Fibroblast of lung (primary cell): ENCODE measurements at regions not wholly inside any gene's neighbourhood (a gene's known extent, or its start where the extent isn't known, plus 50 kb on each side); places are given as distances from the start of the nearest gene placed in this dataset.

ENCODE experiments used
- EZH2 ChIP-seq: IDR thresholded peaks from 2 replicates; pipeline ENCODE4 v1.5.1; 2012; ENCODE audit warnings: low read length, control low read depth, mild to moderate bottlenecking; ENCODE audit errors: missing control alignments
- TF ChIP-seq, protein P1 (sequence below), 2 donors: IDR thresholded peaks in 1 of 2; conservative IDR thresholded peaks in 1 of 2; 1 replicate in 1 of 2; 2 replicates in 1 of 2; pipeline ENCODE4 v1.5.1; 2011 to 2012; ENCODE audit warnings: low read length in 2 of 2, control low read depth in 1 of 2, inconsistent platforms in 1 of 2, low read depth in 1 of 2, mild to moderate bottlenecking in 1 of 2

DNA sequence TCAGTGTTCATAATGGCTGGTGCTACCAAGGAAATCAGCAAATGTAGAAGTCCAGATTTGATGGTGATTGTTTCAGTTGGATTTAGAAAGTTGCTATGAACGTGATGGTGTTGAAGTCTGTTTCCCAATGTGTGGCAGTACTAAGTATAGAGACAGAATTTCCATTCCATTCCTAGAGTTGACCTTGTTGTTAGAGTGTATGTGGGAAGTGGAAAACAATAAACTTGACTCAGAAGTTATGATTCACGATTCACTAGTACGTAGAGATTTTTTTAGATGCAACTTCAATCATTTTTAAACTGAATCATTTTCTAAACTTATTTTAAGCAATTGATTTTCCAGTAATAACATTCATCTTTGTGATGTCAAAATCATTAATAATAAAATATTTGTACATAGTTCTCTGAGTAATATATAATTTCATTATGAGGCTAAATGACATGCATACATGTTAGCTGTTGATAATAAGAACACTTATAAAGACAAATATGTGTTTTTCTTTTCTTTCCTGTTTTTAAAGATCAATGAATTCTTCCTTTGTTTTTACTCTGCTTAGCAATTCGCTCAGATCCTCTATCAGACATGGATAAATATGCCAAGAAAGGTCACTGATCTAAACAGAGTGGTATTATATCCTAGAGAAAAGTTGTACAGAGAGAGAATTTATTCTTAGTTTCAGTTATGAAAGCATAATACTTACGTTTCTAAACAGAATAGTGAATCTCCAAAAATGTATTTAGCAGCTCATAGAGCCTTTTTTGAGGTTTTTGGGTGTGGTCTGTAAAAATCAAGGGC, 108.8 kb upstream of the GPR149 start:
- TF ChIP-seq, protein P1, sequence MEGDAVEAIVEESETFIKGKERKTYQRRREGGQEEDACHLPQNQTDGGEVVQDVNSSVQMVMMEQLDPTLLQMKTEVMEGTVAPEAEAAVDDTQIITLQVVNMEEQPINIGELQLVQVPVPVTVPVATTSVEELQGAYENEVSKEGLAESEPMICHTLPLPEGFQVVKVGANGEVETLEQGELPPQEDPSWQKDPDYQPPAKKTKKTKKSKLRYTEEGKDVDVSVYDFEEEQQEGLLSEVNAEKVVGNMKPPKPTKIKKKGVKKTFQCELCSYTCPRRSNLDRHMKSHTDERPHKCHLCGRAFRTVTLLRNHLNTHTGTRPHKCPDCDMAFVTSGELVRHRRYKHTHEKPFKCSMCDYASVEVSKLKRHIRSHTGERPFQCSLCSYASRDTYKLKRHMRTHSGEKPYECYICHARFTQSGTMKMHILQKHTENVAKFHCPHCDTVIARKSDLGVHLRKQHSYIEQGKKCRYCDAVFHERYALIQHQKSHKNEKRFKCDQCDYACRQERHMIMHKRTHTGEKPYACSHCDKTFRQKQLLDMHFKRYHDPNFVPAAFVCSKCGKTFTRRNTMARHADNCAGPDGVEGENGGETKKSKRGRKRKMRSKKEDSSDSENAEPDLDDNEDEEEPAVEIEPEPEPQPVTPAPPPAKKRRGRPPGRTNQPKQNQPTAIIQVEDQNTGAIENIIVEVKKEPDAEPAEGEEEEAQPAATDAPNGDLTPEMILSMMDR (conservative IDR thresholded peaks at IDR 0.05 in 1 of 2, IDR thresholded peaks at IDR 0.05 in 1 of 2; ENCODE audit: low read depth in 1 of 2, low read length in 2 of 2) = no peak
- TF ChIP-seq EZH2 = no peak
